ENCODE measurements at regions not wholly inside any gene's neighbourhood (a gene's known extent, or its start where the extent isn't known, plus 50 kb on each side); places are given as distances from the start of the nearest gene placed in this dataset.

DNA sequence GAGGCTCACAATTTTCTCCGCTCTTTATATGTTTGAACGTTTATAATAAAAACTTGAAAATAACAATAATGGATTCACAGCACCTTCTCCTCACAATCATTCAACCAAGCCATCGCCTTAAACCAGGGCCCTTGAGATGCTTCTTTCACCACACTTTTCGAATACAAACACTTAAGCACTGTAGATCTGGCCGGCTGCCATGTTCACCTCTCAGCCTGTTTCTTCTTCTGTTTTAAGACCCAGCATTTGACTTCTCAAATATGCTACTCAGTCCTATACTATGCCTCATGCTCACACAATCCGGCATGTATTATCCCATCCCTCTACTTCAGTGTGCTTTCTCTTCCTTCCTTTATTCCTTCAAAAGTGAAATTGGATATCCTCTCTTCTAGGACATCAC lies 280.6 kb downstream of the TFEC start:
- Histone ChIP-seq H3K4me3 (ENCODE audit: low read depth, low read length, poor library complexity, severe bottlenecking) (no peak overlapping the region), H3K9me3 (ENCODE audit: low read depth, low read length, poor library complexity, severe bottlenecking) (no peaks in the 10 kb centered on the region), H3K4me1 (ENCODE audit: insufficient read depth, low read length, poor library complexity, severe bottlenecking) (no peaks in the 10 kb centered on the region), H3K27ac (ENCODE audit: low read depth, low read length, poor library complexity, severe bottlenecking) (no peak overlapping the region), H3K36me3 (ENCODE audit: insufficient read depth, low read length, poor library complexity, severe bottlenecking) (no peaks in the 10 kb centered on the region), H3K27me3 (replicated peaks; ENCODE audit: insufficient read depth, low read depth, low read length, poor library complexity) (no peaks in the 10 kb centered on the region)
- intact Hi-C loops (cut with micrococcal nuclease; ENCODE audit: unreplicated experiment) = loop anchor here (10.0 kb wide), 1 partner anchor 1665 kb away; no protein-coding TSS in a partner anchor
- DNase-seq (ENCODE audit: low spot score) = no peak
- no TSS peak for BruUV-seq (replicated peaks)
- ChIA-PET POLR2A (ENCODE audit: low non-redundant PET) (no interaction called here), CTCF (no interaction called here)
- TF ChIP-seq EZH2 (IDR thresholded peaks at IDR 0.05; ENCODE audit: borderline replicate concordance, low read depth, low read length, poor library complexity, severe bottlenecking) = no peak
- TF ChIP-seq, protein P1, sequence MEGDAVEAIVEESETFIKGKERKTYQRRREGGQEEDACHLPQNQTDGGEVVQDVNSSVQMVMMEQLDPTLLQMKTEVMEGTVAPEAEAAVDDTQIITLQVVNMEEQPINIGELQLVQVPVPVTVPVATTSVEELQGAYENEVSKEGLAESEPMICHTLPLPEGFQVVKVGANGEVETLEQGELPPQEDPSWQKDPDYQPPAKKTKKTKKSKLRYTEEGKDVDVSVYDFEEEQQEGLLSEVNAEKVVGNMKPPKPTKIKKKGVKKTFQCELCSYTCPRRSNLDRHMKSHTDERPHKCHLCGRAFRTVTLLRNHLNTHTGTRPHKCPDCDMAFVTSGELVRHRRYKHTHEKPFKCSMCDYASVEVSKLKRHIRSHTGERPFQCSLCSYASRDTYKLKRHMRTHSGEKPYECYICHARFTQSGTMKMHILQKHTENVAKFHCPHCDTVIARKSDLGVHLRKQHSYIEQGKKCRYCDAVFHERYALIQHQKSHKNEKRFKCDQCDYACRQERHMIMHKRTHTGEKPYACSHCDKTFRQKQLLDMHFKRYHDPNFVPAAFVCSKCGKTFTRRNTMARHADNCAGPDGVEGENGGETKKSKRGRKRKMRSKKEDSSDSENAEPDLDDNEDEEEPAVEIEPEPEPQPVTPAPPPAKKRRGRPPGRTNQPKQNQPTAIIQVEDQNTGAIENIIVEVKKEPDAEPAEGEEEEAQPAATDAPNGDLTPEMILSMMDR (conservative IDR thresholded peaks at IDR 0.05; ENCODE audit: low read depth, low read length) = no peak

DNA sequence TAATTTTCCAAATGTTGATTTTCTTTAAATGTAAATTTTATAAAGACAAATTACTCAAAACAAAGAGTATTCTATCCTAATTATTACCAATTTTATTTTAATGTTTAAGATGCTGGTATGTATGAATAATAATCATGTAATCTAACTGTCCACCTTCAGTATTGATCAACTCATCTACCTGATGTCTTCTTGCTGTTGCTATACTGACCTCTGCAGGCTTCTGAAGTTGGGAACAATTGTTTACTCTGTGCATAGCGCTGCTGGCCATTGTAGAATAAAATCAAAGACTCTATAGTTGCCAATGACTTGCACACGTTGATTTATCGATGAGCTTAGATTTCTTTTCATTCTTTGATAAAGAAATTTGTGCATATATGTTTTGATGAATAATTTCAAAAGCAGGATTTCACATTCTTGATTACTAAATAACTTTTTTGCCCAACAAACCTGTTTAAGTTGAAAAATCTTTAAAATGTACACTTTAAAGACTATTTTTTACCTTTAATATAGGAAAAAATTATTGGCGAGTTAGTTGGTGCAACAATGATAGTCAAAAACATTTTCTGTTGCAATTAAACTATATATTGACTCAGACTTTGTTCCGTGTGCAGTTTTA lies 282.3 kb downstream of the TFEC start:
- H3K27me3 ChIP-seq (replicated peaks; ENCODE audit: insufficient read depth, low read depth, low read length, poor library complexity) = no peaks in the 10 kb centered on the region
- peak; percentile 24 for DNase-seq (ENCODE audit: low spot score)
- no peaks in the 10 kb centered on the region for H3K4me1 ChIP-seq (ENCODE audit: insufficient read depth, low read length, poor library complexity, severe bottlenecking)
- H3K4me3 ChIP-seq (ENCODE audit: low read depth, low read length, poor library complexity, severe bottlenecking) = no peak overlapping the region
- CTCF ChIA-PET = no interaction called here
- no peak for TF ChIP-seq EZH2 (IDR thresholded peaks at IDR 0.05; ENCODE audit: borderline replicate concordance, low read depth, low read length, poor library complexity, severe bottlenecking)
- TF ChIP-seq, protein P1 (conservative IDR thresholded peaks at IDR 0.05; ENCODE audit: low read depth, low read length) = peak; percentile 58
- POLR2A ChIA-PET (ENCODE audit: low non-redundant PET) = no interaction called here
- intact Hi-C loops (cut with micrococcal nuclease; ENCODE audit: unreplicated experiment) = loop anchor here (10.0 kb wide), 1 partner anchor 1663 kb away; no protein-coding TSS in a partner anchor
- no TSS peak for BruUV-seq (replicated peaks)
- H3K36me3 ChIP-seq (ENCODE audit: insufficient read depth, low read length, poor library complexity, severe bottlenecking) = no peaks in the 10 kb centered on the region
- no peak overlapping the region for H3K27ac ChIP-seq (ENCODE audit: low read depth, low read length, poor library complexity, severe bottlenecking)
- H3K9me3 ChIP-seq (ENCODE audit: low read depth, low read length, poor library complexity, severe bottlenecking) = no peaks in the 10 kb centered on the region

DNA sequence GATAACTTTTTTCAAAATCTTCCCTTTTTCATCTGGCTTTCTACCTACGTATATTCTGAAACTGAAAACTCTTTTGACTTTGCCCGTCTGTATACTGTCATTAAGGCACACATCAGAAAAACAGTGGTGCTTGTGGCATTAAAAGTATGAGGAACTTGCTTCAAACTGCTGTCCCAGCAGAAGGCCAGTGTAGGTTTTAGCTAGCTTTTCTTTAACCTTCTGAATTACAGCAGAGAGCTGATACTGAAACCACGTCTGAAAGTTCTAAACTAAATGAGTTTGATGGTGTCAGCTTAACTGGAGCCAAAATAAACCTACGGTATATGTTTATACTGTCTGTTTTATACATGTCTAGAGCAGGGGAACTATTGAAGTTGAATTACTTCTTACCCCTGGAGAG lies 283.4 kb downstream of the TFEC start:
- BruUV-seq (replicated peaks) = no TSS peak
- TF ChIP-seq EZH2 (IDR thresholded peaks at IDR 0.05; ENCODE audit: borderline replicate concordance, low read depth, low read length, poor library complexity, severe bottlenecking) = no peak
- TF ChIP-seq, protein P1 (conservative IDR thresholded peaks at IDR 0.05; ENCODE audit: low read depth, low read length) = no peak
- Histone ChIP-seq H3K27ac (ENCODE audit: low read depth, low read length, poor library complexity, severe bottlenecking) (no peak overlapping the region), H3K9me3 (ENCODE audit: low read depth, low read length, poor library complexity, severe bottlenecking) (no peaks in the 10 kb centered on the region), H3K4me1 (ENCODE audit: insufficient read depth, low read length, poor library complexity, severe bottlenecking) (no peaks in the 10 kb centered on the region), H3K4me3 (ENCODE audit: low read depth, low read length, poor library complexity, severe bottlenecking) (no peak overlapping the region), H3K27me3 (replicated peaks; ENCODE audit: insufficient read depth, low read depth, low read length, poor library complexity) (no peaks in the 10 kb centered on the region), H3K36me3 (ENCODE audit: insufficient read depth, low read length, poor library complexity, severe bottlenecking) (no peaks in the 10 kb centered on the region)
- CTCF ChIA-PET = no interaction called here
- POLR2A ChIA-PET (ENCODE audit: low non-redundant PET) = no interaction called here
- intact Hi-C loops (cut with micrococcal nuclease; ENCODE audit: unreplicated experiment) = loop anchor here (10.0 kb wide), 1 partner anchor 1662 kb away; no protein-coding TSS in a partner anchor
- no peak for DNase-seq (ENCODE audit: low spot score)

Data from A673 (cell line).